ENCODE measurements at regions not wholly inside any gene's neighbourhood (a gene's known extent, or its start where the extent isn't known, plus 50 kb on each side); places are given as distances from the start of the nearest gene placed in this dataset.

DNA sequence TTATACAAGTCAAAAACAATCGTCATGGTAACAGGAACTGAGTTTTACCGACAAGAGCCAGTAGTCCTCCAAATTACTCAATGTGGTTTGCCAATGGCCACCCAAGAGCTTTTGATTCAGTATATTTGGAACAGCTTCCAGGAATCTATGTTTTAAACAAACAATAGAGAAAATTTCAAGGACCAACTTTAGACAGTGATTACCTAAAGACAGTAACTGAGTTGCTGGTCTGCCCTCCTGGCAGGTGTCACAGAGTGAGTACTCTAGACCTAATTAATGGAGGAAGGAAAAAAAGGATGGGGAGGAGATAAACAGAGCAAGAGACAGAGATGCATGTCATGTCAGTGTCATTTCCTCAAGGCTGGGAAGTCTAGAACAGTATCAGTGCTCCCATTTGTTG is 361.3 kb upstream of the BTBD3 start:
- TF ChIP-seq, protein P1, sequence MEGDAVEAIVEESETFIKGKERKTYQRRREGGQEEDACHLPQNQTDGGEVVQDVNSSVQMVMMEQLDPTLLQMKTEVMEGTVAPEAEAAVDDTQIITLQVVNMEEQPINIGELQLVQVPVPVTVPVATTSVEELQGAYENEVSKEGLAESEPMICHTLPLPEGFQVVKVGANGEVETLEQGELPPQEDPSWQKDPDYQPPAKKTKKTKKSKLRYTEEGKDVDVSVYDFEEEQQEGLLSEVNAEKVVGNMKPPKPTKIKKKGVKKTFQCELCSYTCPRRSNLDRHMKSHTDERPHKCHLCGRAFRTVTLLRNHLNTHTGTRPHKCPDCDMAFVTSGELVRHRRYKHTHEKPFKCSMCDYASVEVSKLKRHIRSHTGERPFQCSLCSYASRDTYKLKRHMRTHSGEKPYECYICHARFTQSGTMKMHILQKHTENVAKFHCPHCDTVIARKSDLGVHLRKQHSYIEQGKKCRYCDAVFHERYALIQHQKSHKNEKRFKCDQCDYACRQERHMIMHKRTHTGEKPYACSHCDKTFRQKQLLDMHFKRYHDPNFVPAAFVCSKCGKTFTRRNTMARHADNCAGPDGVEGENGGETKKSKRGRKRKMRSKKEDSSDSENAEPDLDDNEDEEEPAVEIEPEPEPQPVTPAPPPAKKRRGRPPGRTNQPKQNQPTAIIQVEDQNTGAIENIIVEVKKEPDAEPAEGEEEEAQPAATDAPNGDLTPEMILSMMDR (IDR thresholded peaks at IDR 0.05) = no peak
- TF ChIP-seq POLR2A (IDR thresholded peaks at IDR 0.05) = no peak
